ENCODE measurements at regions not wholly inside any gene's neighbourhood (a gene's known extent, or its start where the extent isn't known, plus 50 kb on each side); places are given as distances from the start of the nearest gene placed in this dataset.

GRCh38 chr10:28130267-28130666, 131.4 kb upstream of the ODAD2 start:
- TF ChIP-seq CTCF (IDR thresholded peaks at IDR 0.05) = no peak

- no peak for TF ChIP-seq CTCF (IDR thresholded peaks at IDR 0.05)
Measured at GRCh38 chr10:28127881-28128280, 129.0 kb upstream of the ODAD2 start.

GRCh38 chr10:28125701-28126100, 126.8 kb upstream of the ODAD2 start:
- TF ChIP-seq CTCF (IDR thresholded peaks at IDR 0.05) = no peak

- no peak for TF ChIP-seq CTCF (IDR thresholded peaks at IDR 0.05)
Measured at GRCh38 chr10:28120795-28121194, 121.9 kb upstream of the ODAD2 start.

GRCh38 chr10:28120043-28120749, 121.3 kb upstream of the ODAD2 start:
- no peak for TF ChIP-seq CTCF (IDR thresholded peaks at IDR 0.05)

GRCh38 chr10:28118985-28119628, 120.2 kb upstream of the ODAD2 start:
- TF ChIP-seq CTCF (IDR thresholded peaks at IDR 0.05) = no peak

GRCh38 chr10:28113202-28113601, 114.3 kb upstream of the ODAD2 start:
- no peak for TF ChIP-seq CTCF (IDR thresholded peaks at IDR 0.05)

Data from LNCAP (cell line).